LNCAP (cell line): ENCODE measurements at regions not wholly inside any gene's neighbourhood (a gene's known extent, or its start where the extent isn't known, plus 50 kb on each side); places are given as distances from the start of the nearest gene placed in this dataset.

Source experiments
- CTCF ChIP-seq: fragments of 450-650 bp; IDR thresholded peaks from 2 replicates; pipeline ENCODE4 v1.5.1; 2017; ENCODE audit warnings: mild to moderate bottlenecking

- TF ChIP-seq CTCF = no peak
These were observed 1050.8 kb upstream of the EEF2KMT start for GRCh38 chr16:6148361-6148760.

GRCh38 chr16:6146874-6147425, 1049.4 kb upstream of the EEF2KMT start:
- no peak for TF ChIP-seq CTCF

- no peak for TF ChIP-seq CTCF
These were observed 1048.8 kb upstream of the EEF2KMT start for GRCh38 chr16:6146356-6146755.

GRCh38 chr16:6144463-6144862, 1046.9 kb upstream of the EEF2KMT start:
- TF ChIP-seq CTCF = no peak

- no peak for TF ChIP-seq CTCF
These were observed 1045.4 kb upstream of the EEF2KMT start for GRCh38 chr16:6143020-6143419.

- no peak for TF ChIP-seq CTCF
These were observed 1035.5 kb upstream of the EEF2KMT start for GRCh38 chr16:6133009-6133557.

- no peak for TF ChIP-seq CTCF
These were observed 1034.5 kb upstream of the EEF2KMT start for GRCh38 chr16:6132121-6132520.
